ENCODE measurements at regions not wholly inside any gene's neighbourhood (a gene's known extent, or its start where the extent isn't known, plus 50 kb on each side); places are given as distances from the start of the nearest gene placed in this dataset.

DNA sequence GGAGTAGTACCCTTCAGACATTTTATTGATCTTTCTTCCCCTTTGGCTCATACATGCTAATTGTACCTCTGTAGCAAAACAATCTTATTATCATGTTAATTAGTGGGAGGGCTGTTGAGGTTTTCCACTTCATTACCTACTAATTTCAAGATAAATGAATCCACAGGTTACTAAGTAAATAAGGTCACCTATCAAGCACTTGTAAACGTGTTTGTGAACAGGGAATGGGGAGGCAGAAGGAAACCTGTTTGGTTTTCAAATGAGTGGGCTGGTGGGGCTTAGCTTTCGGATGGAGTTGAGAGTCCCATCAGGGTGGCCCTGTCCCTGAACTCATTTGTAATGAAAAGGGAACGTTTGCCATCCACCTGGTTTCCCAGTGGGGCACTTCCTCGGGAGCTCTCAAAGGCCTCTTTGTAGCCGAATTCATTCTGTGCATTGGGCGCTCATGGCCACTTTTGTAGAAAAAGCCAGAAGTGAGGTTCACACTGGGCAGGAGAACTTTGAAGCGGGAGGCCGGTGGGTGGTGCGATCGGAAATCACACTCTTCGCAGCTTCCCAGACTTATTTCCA is 419.8 kb upstream of the NR2F2 start:
- Histone ChIP-seq H3K27me3 (ENCODE audit: control insufficient read depth in 1 of 2, insufficient read depth in 2 of 2, low read length in 2 of 2) (no peaks in the 10 kb centered on the region), H3K9me3 (ENCODE audit: low read length) (no peaks in the 10 kb centered on the region), H3K9ac (ENCODE audit: insufficient read depth, low read depth, low read length) (no peak overlapping the region), H3K4me1 (ENCODE audit: insufficient read depth, low read length) (peaks cover 13% of the 10 kb centered on the region), H3K4me2 (ENCODE audit: low read depth, low read length) (no peak overlapping the region), H3K4me3 (replicated peaks in 1 of 3; ENCODE audit: insufficient read depth in 1 of 3, low read depth in 2 of 3, low read length in 3 of 3) (no peak overlapping the region), H3K27ac (ENCODE audit: extremely low read length, insufficient read depth, low read length) (no peak overlapping the region), H3K79me2 (ENCODE audit: insufficient read depth, low read length) (no peaks in the 10 kb centered on the region), H2AFZ (ENCODE audit: low read length) (no peak overlapping the region), H3K36me3 (replicated peaks in 1 of 2; ENCODE audit: control insufficient read depth in 1 of 2, insufficient read depth in 2 of 2, low read length in 2 of 2) (no peaks in the 10 kb centered on the region), H4K20me1 (ENCODE audit: insufficient read depth, low read length) (no peaks in the 10 kb centered on the region)
- TF ChIP-seq ZNF253 (CRISPR knock-in tag; IDR thresholded peaks at IDR 0.05; ENCODE audit: borderline replicate concordance), result no peak
- TF ChIP-seq, protein P1, sequence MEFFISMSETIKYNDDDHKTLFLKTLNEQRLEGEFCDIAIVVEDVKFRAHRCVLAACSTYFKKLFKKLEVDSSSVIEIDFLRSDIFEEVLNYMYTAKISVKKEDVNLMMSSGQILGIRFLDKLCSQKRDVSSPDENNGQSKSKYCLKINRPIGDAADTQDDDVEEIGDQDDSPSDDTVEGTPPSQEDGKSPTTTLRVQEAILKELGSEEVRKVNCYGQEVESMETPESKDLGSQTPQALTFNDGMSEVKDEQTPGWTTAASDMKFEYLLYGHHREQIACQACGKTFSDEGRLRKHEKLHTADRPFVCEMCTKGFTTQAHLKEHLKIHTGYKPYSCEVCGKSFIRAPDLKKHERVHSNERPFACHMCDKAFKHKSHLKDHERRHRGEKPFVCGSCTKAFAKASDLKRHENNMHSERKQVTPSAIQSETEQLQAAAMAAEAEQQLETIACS (CRISPR knock-in tag; IDR thresholded peaks at IDR 0.05), result no peak
- TF ChIP-seq ZSCAN21 (CRISPR knock-in tag; IDR thresholded peaks at IDR 0.05; ENCODE audit: borderline replicate concordance), result no peak
- TF ChIP-seq, protein P2, sequence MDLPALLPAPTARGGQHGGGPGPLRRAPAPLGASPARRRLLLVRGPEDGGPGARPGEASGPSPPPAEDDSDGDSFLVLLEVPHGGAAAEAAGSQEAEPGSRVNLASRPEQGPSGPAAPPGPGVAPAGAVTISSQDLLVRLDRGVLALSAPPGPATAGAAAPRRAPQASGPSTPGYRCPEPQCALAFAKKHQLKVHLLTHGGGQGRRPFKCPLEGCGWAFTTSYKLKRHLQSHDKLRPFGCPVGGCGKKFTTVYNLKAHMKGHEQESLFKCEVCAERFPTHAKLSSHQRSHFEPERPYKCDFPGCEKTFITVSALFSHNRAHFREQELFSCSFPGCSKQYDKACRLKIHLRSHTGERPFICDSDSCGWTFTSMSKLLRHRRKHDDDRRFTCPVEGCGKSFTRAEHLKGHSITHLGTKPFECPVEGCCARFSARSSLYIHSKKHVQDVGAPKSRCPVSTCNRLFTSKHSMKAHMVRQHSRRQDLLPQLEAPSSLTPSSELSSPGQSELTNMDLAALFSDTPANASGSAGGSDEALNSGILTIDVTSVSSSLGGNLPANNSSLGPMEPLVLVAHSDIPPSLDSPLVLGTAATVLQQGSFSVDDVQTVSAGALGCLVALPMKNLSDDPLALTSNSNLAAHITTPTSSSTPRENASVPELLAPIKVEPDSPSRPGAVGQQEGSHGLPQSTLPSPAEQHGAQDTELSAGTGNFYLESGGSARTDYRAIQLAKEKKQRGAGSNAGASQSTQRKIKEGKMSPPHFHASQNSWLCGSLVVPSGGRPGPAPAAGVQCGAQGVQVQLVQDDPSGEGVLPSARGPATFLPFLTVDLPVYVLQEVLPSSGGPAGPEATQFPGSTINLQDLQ (CRISPR knock-in tag; IDR thresholded peaks at IDR 0.05), result no peak
- no peak for TF ChIP-seq ZNF354B (CRISPR knock-in tag; IDR thresholded peaks at IDR 0.05)
- TF ChIP-seq, protein P3, sequence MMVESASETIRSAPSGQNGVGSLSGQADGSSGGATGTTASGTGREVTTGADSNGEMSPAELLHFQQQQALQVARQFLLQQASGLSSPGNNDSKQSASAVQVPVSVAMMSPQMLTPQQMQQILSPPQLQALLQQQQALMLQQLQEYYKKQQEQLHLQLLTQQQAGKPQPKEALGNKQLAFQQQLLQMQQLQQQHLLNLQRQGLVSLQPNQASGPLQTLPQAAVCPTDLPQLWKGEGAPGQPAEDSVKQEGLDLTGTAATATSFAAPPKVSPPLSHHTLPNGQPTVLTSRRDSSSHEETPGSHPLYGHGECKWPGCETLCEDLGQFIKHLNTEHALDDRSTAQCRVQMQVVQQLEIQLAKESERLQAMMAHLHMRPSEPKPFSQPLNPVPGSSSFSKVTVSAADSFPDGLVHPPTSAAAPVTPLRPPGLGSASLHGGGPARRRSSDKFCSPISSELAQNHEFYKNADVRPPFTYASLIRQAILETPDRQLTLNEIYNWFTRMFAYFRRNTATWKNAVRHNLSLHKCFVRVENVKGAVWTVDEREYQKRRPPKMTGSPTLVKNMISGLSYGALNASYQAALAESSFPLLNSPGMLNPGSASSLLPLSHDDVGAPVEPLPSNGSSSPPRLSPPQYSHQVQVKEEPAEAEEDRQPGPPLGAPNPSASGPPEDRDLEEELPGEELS (CRISPR knock-in tag; IDR thresholded peaks at IDR 0.05), result no peak
- TF ChIP-seq SIN3B (IDR thresholded peaks at IDR 0.05; ENCODE audit: low read length), result no peak
- no peak for TF ChIP-seq BRCA1 (CRISPR knock-in tag; IDR thresholded peaks at IDR 0.05)
- no peak for TF ChIP-seq KMT2A (CRISPR knock-in tag; IDR thresholded peaks at IDR 0.05)
- no TSS peak for BruUV-seq (replicated peaks)
- no peak for DNase-seq (ENCODE audit: low spot score)
- FAIRE-seq, result no peak
- ChIA-PET CTCF (ENCODE audit: low intra/inter-chr PET ratio, low total read pairs) (no interaction called here), POLR2A (no interaction called here)
- ATAC-seq, result no peak
- in situ Hi-C loops (cut with HindIII; ENCODE audit: extremely low pct_ligation_motif_present, low pct_unique_long_range_greater_than_20kb), result no loop called here
- WGBS (ENCODE audit: low lambda C conversion rate), result 79% methylated on average over 11 of the region's 11 CpGs
- intact Hi-C loops (cut with micrococcal nuclease; ENCODE audit: unreplicated experiment), result loop anchor here (10.0 kb wide), 1 partner anchor 444 kb away; no protein-coding TSS in a partner anchor
